NAMALWA (cell line): ENCODE measurements at regions not wholly inside any gene's neighbourhood (a gene's known extent, or its start where the extent isn't known, plus 50 kb on each side); places are given as distances from the start of the nearest gene placed in this dataset.

Experiments
- DNase-seq: peaks from one replicate; pipeline ENCODE4 v3.0.0-alpha.2; 2015; ENCODE audit warnings: low spot score

- no peak for DNase-seq
Measured at GRCh38 chr6:141158740-141159139, 974.0 kb upstream of the GJE1 start.

GRCh38 chr6:141153563-141153962 lies 979.2 kb upstream of the GJE1 start:
- DNase-seq = no peak

- no peak for DNase-seq
Measured at GRCh38 chr6:141152951-141153350, 979.8 kb upstream of the GJE1 start.

GRCh38 chr6:141151710-141152417 lies 980.9 kb upstream of the GJE1 start:
- no peak for DNase-seq

- DNase-seq = no peak
Measured at GRCh38 chr6:141141870-141142269, 990.9 kb upstream of the GJE1 start.

GRCh38 chr6:141140905-141141304 lies 991.8 kb upstream of the GJE1 start:
- DNase-seq = no peak

GRCh38 chr6:141139461-141139860 lies 993.3 kb upstream of the GJE1 start:
- DNase-seq = no peak

- DNase-seq = no peak
Measured at GRCh38 chr6:141134723-141135122, 998.0 kb upstream of the GJE1 start.

GRCh38 chr6:141133836-141134235 lies 998.9 kb upstream of the GJE1 start:
- DNase-seq = no peak

- no peak for DNase-seq
Measured at GRCh38 chr6:141133346-141133745, 999.4 kb upstream of the GJE1 start.

- DNase-seq = no peak
Measured at GRCh38 chr6:141131616-141132015, 1001.1 kb upstream of the GJE1 start.

GRCh38 chr6:141123497-141123896 lies 1009.2 kb upstream of the GJE1 start:
- peak; percentile 37 for DNase-seq

GRCh38 chr6:141123049-141123448 lies 1009.7 kb upstream of the GJE1 start:
- peak; percentile 10 for DNase-seq

GRCh38 chr6:141118991-141119390 lies 1013.7 kb upstream of the GJE1 start:
- no peak for DNase-seq

GRCh38 chr6:141117874-141118273 lies 1014.9 kb upstream of the GJE1 start:
- no peak for DNase-seq

GRCh38 chr6:141110481-141110880 lies 1022.2 kb upstream of the GJE1 start:
- no peak for DNase-seq

GRCh38 chr6:141107591-141108160 lies 1025.0 kb upstream of the GJE1 start:
- DNase-seq = no peak

- no peak for DNase-seq
Measured at GRCh38 chr6:141105481-141105880, 1027.2 kb upstream of the GJE1 start.

- no peak for DNase-seq
Measured at GRCh38 chr6:141103246-141103645, 1029.5 kb upstream of the GJE1 start.

- no peak for DNase-seq
Measured at GRCh38 chr6:141097471-141097870, 1035.3 kb upstream of the GJE1 start.

GRCh38 chr6:141095308-141095707 lies 1037.4 kb upstream of the GJE1 start:
- no peak for DNase-seq

GRCh38 chr6:141088171-141088570 lies 1044.6 kb upstream of the GJE1 start:
- no peak for DNase-seq

GRCh38 chr6:141077355-141078333 lies 1055.1 kb upstream of the GJE1 start:
- peak; percentile 81 for DNase-seq
